ENCODE measurements at regions not wholly inside any gene's neighbourhood (a gene's known extent, or its start where the extent isn't known, plus 50 kb on each side); places are given as distances from the start of the nearest gene placed in this dataset.

DNA sequence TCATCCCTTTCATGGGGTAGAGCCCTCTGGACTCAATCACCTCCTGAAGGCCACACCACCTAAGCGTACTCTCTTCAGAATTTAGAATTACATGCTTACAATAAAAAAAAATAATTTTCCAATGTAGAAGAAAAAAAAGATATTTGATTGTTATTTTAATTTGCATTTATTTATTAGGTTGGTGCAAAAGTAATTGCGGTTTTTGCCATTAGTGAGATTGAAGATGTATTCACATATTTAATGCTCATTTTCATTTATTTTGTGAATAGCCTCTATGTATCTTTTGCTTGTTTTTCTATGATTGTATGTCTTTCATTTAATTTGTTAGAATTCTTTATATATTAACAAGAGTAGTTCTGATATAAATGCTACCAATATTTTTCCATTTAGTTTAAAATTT, 220.5 kb downstream of the RND3 start:
- TF ChIP-seq, protein P1, sequence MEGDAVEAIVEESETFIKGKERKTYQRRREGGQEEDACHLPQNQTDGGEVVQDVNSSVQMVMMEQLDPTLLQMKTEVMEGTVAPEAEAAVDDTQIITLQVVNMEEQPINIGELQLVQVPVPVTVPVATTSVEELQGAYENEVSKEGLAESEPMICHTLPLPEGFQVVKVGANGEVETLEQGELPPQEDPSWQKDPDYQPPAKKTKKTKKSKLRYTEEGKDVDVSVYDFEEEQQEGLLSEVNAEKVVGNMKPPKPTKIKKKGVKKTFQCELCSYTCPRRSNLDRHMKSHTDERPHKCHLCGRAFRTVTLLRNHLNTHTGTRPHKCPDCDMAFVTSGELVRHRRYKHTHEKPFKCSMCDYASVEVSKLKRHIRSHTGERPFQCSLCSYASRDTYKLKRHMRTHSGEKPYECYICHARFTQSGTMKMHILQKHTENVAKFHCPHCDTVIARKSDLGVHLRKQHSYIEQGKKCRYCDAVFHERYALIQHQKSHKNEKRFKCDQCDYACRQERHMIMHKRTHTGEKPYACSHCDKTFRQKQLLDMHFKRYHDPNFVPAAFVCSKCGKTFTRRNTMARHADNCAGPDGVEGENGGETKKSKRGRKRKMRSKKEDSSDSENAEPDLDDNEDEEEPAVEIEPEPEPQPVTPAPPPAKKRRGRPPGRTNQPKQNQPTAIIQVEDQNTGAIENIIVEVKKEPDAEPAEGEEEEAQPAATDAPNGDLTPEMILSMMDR (IDR thresholded peaks at IDR 0.05), result no peak
- TF ChIP-seq POLR2A (IDR thresholded peaks at IDR 0.05), result no peak
